CD14-positive monocyte (primary cell): ENCODE measurements at regions not wholly inside any gene's neighbourhood (a gene's known extent, or its start where the extent isn't known, plus 50 kb on each side); places are given as distances from the start of the nearest gene placed in this dataset.

ENCODE experiments used
- DNase-seq, 3 donors: peaks; one replicate each; pipeline ENCODE4 v3.0.0-alpha.2; 2011 to 2022
- H2AFZ ChIP-seq: 2 replicates; pipeline ENCODE4 v1.6.0; 2012; ENCODE audit warnings: mild to moderate bottlenecking, low read depth, low read length, inconsistent platforms; ENCODE audit not compliant: insufficient read depth, poor library complexity, severe bottlenecking
- H3K27ac ChIP-seq, 2 donors: 1 replicate in 1 of 2; 2 replicates in 1 of 2; pipeline ENCODE4 v1.5.1; 2012 to 2013; ENCODE audit warnings: low read length in 2 of 2, control low read depth in 1 of 2, inconsistent platforms in 1 of 2, low read depth in 1 of 2, mild to moderate bottlenecking in 1 of 2
- H3K27me3 ChIP-seq, 2 donors: one replicate each; pipeline versions ENCODE4 v1.6.0 to v1.6.1; 2011 to 2013; ENCODE audit warnings: low read length in 2 of 2; ENCODE audit not compliant: control insufficient read depth in 2 of 2, insufficient read depth in 2 of 2
- H3K36me3 ChIP-seq, 2 donors: replicated peaks in 1 of 2; 1 replicate in 1 of 2; 2 replicates in 1 of 2; pipeline versions ENCODE4 v1.5.1 to v1.6.1; 2012 to 2013; ENCODE audit warnings: low read length in 2 of 2, control low read depth in 1 of 2, inconsistent platforms in 1 of 2, mild to moderate bottlenecking in 1 of 2; ENCODE audit not compliant: insufficient read depth in 2 of 2, control insufficient read depth in 1 of 2
- H3K4me1 ChIP-seq, 2 donors: 1 replicate in 1 of 2; 2 replicates in 1 of 2; pipeline versions ENCODE4 v1.5.1 to v1.6.1; 2012 to 2013; ENCODE audit warnings: low read length in 2 of 2, control low read depth in 1 of 2, inconsistent platforms in 1 of 2, mild to moderate bottlenecking in 1 of 2, moderate library complexity in 1 of 2; ENCODE audit not compliant: insufficient read depth in 2 of 2, control insufficient read depth in 1 of 2
- H3K4me2 ChIP-seq: replicated peaks from 2 replicates; pipeline ENCODE3; 2012; ENCODE audit warnings: low read length, moderate library complexity, mild to moderate bottlenecking; ENCODE audit not compliant: poor library complexity, severe bottlenecking; ENCODE audit errors: extremely low read depth
- H3K4me3 ChIP-seq, 3 experiments: fragments of 200-600 bp in 1 of 3; sonication (generic) in 1 of 3; replicated peaks in 1 of 3; 1 replicate in 2 of 3; 2 replicates in 1 of 3; pipeline ENCODE4 v1.5.1; 2011 to 2013; ENCODE audit warnings: low read length in 3 of 3, mild to moderate bottlenecking in 3 of 3, control low read depth in 2 of 3, low read depth in 2 of 3, inconsistent platforms in 1 of 3, moderate library complexity in 1 of 3
- H3K79me2 ChIP-seq: 2 replicates; pipeline ENCODE4 v1.6.0; 2012; ENCODE audit warnings: mild to moderate bottlenecking, control low read depth, inconsistent platforms, low read length, moderate library complexity; ENCODE audit not compliant: insufficient read depth
- H3K9ac ChIP-seq: 2 replicates; pipeline ENCODE4 v1.6.0; 2017; ENCODE audit warnings: low read length, mild to moderate bottlenecking; ENCODE audit not compliant: insufficient read depth, poor library complexity, severe bottlenecking
- H3K9me3 ChIP-seq, 2 donors: replicated peaks in 1 of 2; 1 replicate in 1 of 2; 2 replicates in 1 of 2; pipeline versions ENCODE4 v1.5.1 to v1.6.1; 2012 to 2013; ENCODE audit warnings: low read length in 2 of 2, control low read depth in 1 of 2; ENCODE audit not compliant: control insufficient read depth in 1 of 2, insufficient read depth in 1 of 2
- H4K20me1 ChIP-seq: 2 replicates; pipeline ENCODE4 v1.6.0; 2012; ENCODE audit warnings: mild to moderate bottlenecking, low read length, control low read depth, moderate library complexity; ENCODE audit not compliant: insufficient read depth
- H3K27ac Mint-ChIP-seq, 7 donors: one replicate each; pipeline ENCODE4 v1.8.0; 2020; ENCODE audit warnings: mild to moderate bottlenecking in 7 of 7, mixed read lengths in 7 of 7, moderate library complexity in 6 of 7, inconsistent platforms in 2 of 7
- H3K27me3 Mint-ChIP-seq, 3 donors: one replicate each; pipeline ENCODE4 v1.8.0; 2021 to 2022; ENCODE audit warnings: low read depth in 3 of 3, mild to moderate bottlenecking in 3 of 3, mixed read lengths in 3 of 3, moderate library complexity in 3 of 3, inconsistent platforms in 1 of 3
- H3K36me3 Mint-ChIP-seq, 2 donors: one replicate each; pipeline ENCODE4 v1.8.0; 2020; ENCODE audit warnings: mixed read lengths in 2 of 2, inconsistent platforms in 1 of 2, mild to moderate bottlenecking in 1 of 2
- H3K4me1 Mint-ChIP-seq: one replicate; pipeline ENCODE4 v1.8.0; 2020; ENCODE audit warnings: mild to moderate bottlenecking, mixed read lengths
- H3K4me3 Mint-ChIP-seq, 2 donors: one replicate each; pipeline ENCODE4 v1.8.0; 2020; ENCODE audit warnings: mild to moderate bottlenecking in 2 of 2, mixed read lengths in 2 of 2, moderate library complexity in 1 of 2
- H3K9me3 Mint-ChIP-seq, 7 donors: one replicate each; pipeline ENCODE4 v1.8.0; 2020 to 2022; ENCODE audit warnings: mixed read lengths in 7 of 7, mild to moderate bottlenecking in 6 of 7, moderate library complexity in 6 of 7, inconsistent platforms in 2 of 7
- WGBS: methylation state at CpG from one replicate; pipeline ENCODE4 v1.1.5; 2013; ENCODE audit warnings: missing lambda C conversion rate; ENCODE audit not compliant: insufficient coverage; 5-methylcytosine and 5-hydroxymethylcytosine counted together
- intact Hi-C, 2 donors: fragments of 100-400 bp; cut with micrococcal nuclease; formaldehyde crosslinking; loops; one replicate each; pipeline versions ENCODE4 v1.15.0 to v1.15.1; 2023
- TF ChIP-seq, protein P1 (sequence below): fragments of 200-600 bp; IDR thresholded peaks from one replicate; pipeline ENCODE4 v1.8.0; 2022; ENCODE audit warnings: antibody characterized with exemption, mild to moderate bottlenecking

GRCh38 chr18:44514106-44514505 lies 166.6 kb upstream of the SETBP1 start:
- no peak overlapping the region for H3K4me3 Mint-ChIP-seq
- Histone ChIP-seq H3K27ac (no peak overlapping the region), H3K36me3 (no peaks in the 10 kb centered on the region), H3K4me1 (peaks cover 3% of the 10 kb centered on the region in 2 donors), H3K4me3 (no peak overlapping the region), H3K27me3 (no peaks in the 10 kb centered on the region), H3K9ac (no peak overlapping the region), H3K9me3 (no peaks in the 10 kb centered on the region), H3K79me2 (no peaks in the 10 kb centered on the region), H3K4me2 (no peak overlapping the region), H2AFZ (no peak overlapping the region), H4K20me1 (no peaks in the 10 kb centered on the region)
- TF ChIP-seq, protein P1, sequence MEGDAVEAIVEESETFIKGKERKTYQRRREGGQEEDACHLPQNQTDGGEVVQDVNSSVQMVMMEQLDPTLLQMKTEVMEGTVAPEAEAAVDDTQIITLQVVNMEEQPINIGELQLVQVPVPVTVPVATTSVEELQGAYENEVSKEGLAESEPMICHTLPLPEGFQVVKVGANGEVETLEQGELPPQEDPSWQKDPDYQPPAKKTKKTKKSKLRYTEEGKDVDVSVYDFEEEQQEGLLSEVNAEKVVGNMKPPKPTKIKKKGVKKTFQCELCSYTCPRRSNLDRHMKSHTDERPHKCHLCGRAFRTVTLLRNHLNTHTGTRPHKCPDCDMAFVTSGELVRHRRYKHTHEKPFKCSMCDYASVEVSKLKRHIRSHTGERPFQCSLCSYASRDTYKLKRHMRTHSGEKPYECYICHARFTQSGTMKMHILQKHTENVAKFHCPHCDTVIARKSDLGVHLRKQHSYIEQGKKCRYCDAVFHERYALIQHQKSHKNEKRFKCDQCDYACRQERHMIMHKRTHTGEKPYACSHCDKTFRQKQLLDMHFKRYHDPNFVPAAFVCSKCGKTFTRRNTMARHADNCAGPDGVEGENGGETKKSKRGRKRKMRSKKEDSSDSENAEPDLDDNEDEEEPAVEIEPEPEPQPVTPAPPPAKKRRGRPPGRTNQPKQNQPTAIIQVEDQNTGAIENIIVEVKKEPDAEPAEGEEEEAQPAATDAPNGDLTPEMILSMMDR: no peak
- H3K36me3 Mint-ChIP-seq: peaks cover 0 to 1% of the 10 kb centered on the region in 2 donors
- DNase-seq: no peak
- peaks cover 0 to 2% (median 0%) of the 10 kb centered on the region in 3 donors for H3K27me3 Mint-ChIP-seq
- no peak overlapping the region for H3K27ac Mint-ChIP-seq
- intact Hi-C loops: no loop called here
- peaks cover 0 to 5% (median 2%) of the 10 kb centered on the region in 7 donors for H3K9me3 Mint-ChIP-seq
- no CpG with 5 or more reads among the region's 1 CpG for WGBS
- H3K4me1 Mint-ChIP-seq: peaks cover 9% of the 10 kb centered on the region

DNA sequence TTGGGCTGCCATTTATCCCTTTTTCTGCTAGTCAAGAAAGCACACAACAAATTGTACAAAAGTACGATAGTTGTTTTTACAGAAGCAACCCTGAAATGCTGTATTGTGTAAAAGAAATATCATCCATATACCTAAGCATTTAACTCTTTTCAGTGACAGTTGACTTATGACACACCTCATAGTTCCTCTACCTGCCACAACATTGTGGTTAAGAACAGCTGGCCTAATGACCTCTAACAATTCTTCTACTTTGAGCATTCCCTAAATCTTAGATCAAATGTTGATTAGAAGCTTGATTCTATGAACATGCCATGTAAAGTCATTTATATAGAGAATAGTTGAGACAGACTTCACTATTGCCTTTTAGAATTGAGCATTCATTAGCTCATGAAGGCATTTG lies 165.9 kb upstream of the SETBP1 start:
- DNase-seq: no peak
- Histone ChIP-seq H3K4me2 (no peak overlapping the region), H3K79me2 (no peaks in the 10 kb centered on the region), H3K9ac (no peak overlapping the region), H3K27me3 (no peaks in the 10 kb centered on the region), H3K36me3 (no peaks in the 10 kb centered on the region), H3K4me3 (no peak overlapping the region), H2AFZ (no peak overlapping the region), H4K20me1 (no peaks in the 10 kb centered on the region), H3K9me3 (no peaks in the 10 kb centered on the region), H3K27ac (no peak overlapping the region), H3K4me1 (no peaks in the 10 kb centered on the region)
- H3K27ac Mint-ChIP-seq: no peak overlapping the region
- peaks cover 0 to 2% (median 0%) of the 10 kb centered on the region in 3 donors for H3K27me3 Mint-ChIP-seq
- no peak overlapping the region for H3K4me3 Mint-ChIP-seq
- WGBS: no CpG with 5 or more reads among the region's 1 CpG
- TF ChIP-seq, protein P1: no peak
- intact Hi-C loops: no loop called here
- H3K36me3 Mint-ChIP-seq: peaks cover 0 to 1% of the 10 kb centered on the region in 2 donors
- H3K9me3 Mint-ChIP-seq: peaks cover 0 to 5% (median 2%) of the 10 kb centered on the region in 7 donors
- H3K4me1 Mint-ChIP-seq: peaks cover 9% of the 10 kb centered on the region
